ENCODE measurements at regions not wholly inside any gene's neighbourhood (a gene's known extent, or its start where the extent isn't known, plus 50 kb on each side); places are given as distances from the start of the nearest gene placed in this dataset.

- H3K9me3 ChIP-seq (ENCODE audit: insufficient read depth, low read depth, low read length), result no peaks in the 10 kb centered on the region
- H3K27ac ChIP-seq (ENCODE audit: low read depth, low read length), result no peak overlapping the region
- no peaks in the 10 kb centered on the region for H3K36me3 ChIP-seq (ENCODE audit: insufficient read depth, low read length)
- H3K4me1 ChIP-seq (ENCODE audit: insufficient read depth, low read length), result no peaks in the 10 kb centered on the region
- no peak overlapping the region for H3K9ac ChIP-seq (ENCODE audit: low read depth, low read length)
- H3K4me3 ChIP-seq (ENCODE audit: low read length), result no peak overlapping the region
- WGBS, result 93% methylated on average over 4 of the region's 4 CpGs
- H3K27me3 ChIP-seq (ENCODE audit: insufficient read depth, low read length), result no peaks in the 10 kb centered on the region
Observed at GRCh38 chr4:178963446-178964045, 1521.3 kb upstream of the AGA start.

DNA sequence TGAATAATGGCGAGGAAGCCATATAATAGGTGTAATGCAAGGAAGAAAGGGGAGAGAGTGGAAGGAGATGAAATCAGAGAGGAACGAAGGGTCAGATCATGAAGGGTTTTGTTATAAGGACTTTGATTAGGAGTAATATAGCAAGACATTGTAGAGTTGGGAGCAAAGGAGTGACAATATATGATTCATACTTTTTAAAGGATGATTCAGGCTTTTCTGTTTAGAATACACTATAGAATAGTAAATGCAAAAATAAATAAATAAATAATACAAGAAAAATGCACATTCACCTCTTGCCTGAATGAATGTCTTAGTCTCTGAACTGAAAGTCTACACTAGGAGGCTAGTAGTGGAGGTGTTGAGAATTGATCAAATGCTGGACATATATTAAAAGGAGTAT lies 1524.4 kb upstream of the AGA start:
- H3K4me1 ChIP-seq (ENCODE audit: insufficient read depth, low read length), result peaks cover 8% of the 10 kb centered on the region
- no peaks in the 10 kb centered on the region for H3K9me3 ChIP-seq (ENCODE audit: insufficient read depth, low read depth, low read length)
- no peak overlapping the region for H3K27ac ChIP-seq (ENCODE audit: low read depth, low read length)
- WGBS, result 94% methylated on average over 2 of the region's 2 CpGs
- H3K9ac ChIP-seq (ENCODE audit: low read depth, low read length), result no peak overlapping the region
- H3K27me3 ChIP-seq (ENCODE audit: insufficient read depth, low read length), result no peaks in the 10 kb centered on the region
- no peak overlapping the region for H3K4me3 ChIP-seq (ENCODE audit: low read length)
- no peaks in the 10 kb centered on the region for H3K36me3 ChIP-seq (ENCODE audit: insufficient read depth, low read length)

- Histone ChIP-seq H3K27ac (ENCODE audit: low read depth, low read length) (no peak overlapping the region), H3K9ac (ENCODE audit: low read depth, low read length) (no peak overlapping the region), H3K4me1 (ENCODE audit: insufficient read depth, low read length) (peaks cover 8% of the 10 kb centered on the region), H3K27me3 (ENCODE audit: insufficient read depth, low read length) (no peaks in the 10 kb centered on the region), H3K36me3 (ENCODE audit: insufficient read depth, low read length) (no peaks in the 10 kb centered on the region), H3K4me3 (ENCODE audit: low read length) (no peak overlapping the region), H3K9me3 (ENCODE audit: insufficient read depth, low read depth, low read length) (no peaks in the 10 kb centered on the region)
- WGBS, result 89% methylated on average over 3 of the region's 3 CpGs
Observed at GRCh38 chr4:178970433-178971140, 1528.3 kb upstream of the AGA start.

DNA sequence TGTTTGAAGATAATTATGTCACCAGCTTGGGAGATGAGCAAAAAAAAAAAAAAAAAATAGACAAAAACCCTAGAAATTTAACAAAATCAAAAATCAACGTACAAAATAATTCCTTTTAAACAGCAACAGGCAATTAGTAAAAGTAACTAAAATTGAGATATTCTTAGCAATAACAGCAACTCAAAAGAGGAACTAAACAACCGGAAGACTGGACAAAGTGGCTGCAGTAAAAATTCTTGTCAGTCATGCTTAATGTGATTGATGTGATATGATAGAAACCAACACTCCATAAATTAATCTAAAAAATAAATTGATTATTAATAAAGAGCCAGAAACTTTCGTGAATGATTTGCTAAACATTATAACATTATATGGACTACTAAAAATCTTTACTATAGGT lies 1534.6 kb upstream of the AGA start:
- no CpG with 5 or more reads among the region's 3 CpGs for WGBS
- Histone ChIP-seq H3K27me3 (ENCODE audit: insufficient read depth, low read length) (no peaks in the 10 kb centered on the region), H3K9me3 (ENCODE audit: insufficient read depth, low read depth, low read length) (no peaks in the 10 kb centered on the region)

GRCh38 chr4:178993306-178993705 lies 1551.1 kb upstream of the AGA start:
- H3K9ac ChIP-seq (ENCODE audit: low read depth, low read length), result no peak overlapping the region
- no peaks in the 10 kb centered on the region for H3K27me3 ChIP-seq (ENCODE audit: insufficient read depth, low read length)
- WGBS, result 95% methylated on average over 4 of the region's 4 CpGs
- H3K27ac ChIP-seq (ENCODE audit: low read depth, low read length), result no peak overlapping the region
- no peaks in the 10 kb centered on the region for H3K36me3 ChIP-seq (ENCODE audit: insufficient read depth, low read length)
- no peaks in the 10 kb centered on the region for H3K9me3 ChIP-seq (ENCODE audit: insufficient read depth, low read depth, low read length)
- no peak overlapping the region for H3K4me3 ChIP-seq (ENCODE audit: low read length)
- no peaks in the 10 kb centered on the region for H3K4me1 ChIP-seq (ENCODE audit: insufficient read depth, low read length)

More for the DNA sequence above, 1534.6 kb upstream of the AGA start:
- H3K4me1 ChIP-seq (ENCODE audit: insufficient read depth, low read length), result no peaks in the 10 kb centered on the region
- no peaks in the 10 kb centered on the region for H3K36me3 ChIP-seq (ENCODE audit: insufficient read depth, low read length)
- H3K9ac ChIP-seq (ENCODE audit: low read depth, low read length), result no peak overlapping the region
- no peak overlapping the region for H3K27ac ChIP-seq (ENCODE audit: low read depth, low read length)
- H3K4me3 ChIP-seq (ENCODE audit: low read length), result no peak overlapping the region

- Histone ChIP-seq H3K4me1 (ENCODE audit: insufficient read depth, low read length) (no peaks in the 10 kb centered on the region; the same call in 1 of the 2 replicates), H3K9me3 (ENCODE audit: insufficient read depth, low read depth, low read length) (no peaks in the 10 kb centered on the region), H3K27ac (ENCODE audit: low read depth, low read length) (no peak overlapping the region), H3K27me3 (ENCODE audit: insufficient read depth, low read length) (no peaks in the 10 kb centered on the region), H3K4me3 (ENCODE audit: low read length) (no peak overlapping the region), H3K36me3 (ENCODE audit: insufficient read depth, low read length) (no peaks in the 10 kb centered on the region), H3K9ac (ENCODE audit: low read depth, low read length) (no peak overlapping the region)
- 90% methylated on average over 1 of the region's 1 CpG for WGBS
Observed at GRCh38 chr4:179001918-179002317, 1559.7 kb upstream of the AGA start.

- Histone ChIP-seq H3K27me3 (ENCODE audit: insufficient read depth, low read length) (no peaks in the 10 kb centered on the region), H3K4me3 (ENCODE audit: low read length) (no peak overlapping the region), H3K27ac (ENCODE audit: low read depth, low read length) (no peak overlapping the region), H3K9ac (ENCODE audit: low read depth, low read length) (no peak overlapping the region), H3K36me3 (ENCODE audit: insufficient read depth, low read length) (no peaks in the 10 kb centered on the region), H3K4me1 (ENCODE audit: insufficient read depth, low read length) (peaks cover 9% of the 10 kb centered on the region; the same call in 1 of the 2 replicates), H3K9me3 (ENCODE audit: insufficient read depth, low read depth, low read length) (no peaks in the 10 kb centered on the region)
Observed at GRCh38 chr4:179007755-179008154, 1565.5 kb upstream of the AGA start.

GRCh38 chr4:179017581-179017980 lies 1575.3 kb upstream of the AGA start:
- Histone ChIP-seq H3K9me3 (ENCODE audit: insufficient read depth, low read depth, low read length) (no peaks in the 10 kb centered on the region), H3K27me3 (ENCODE audit: insufficient read depth, low read length) (no peaks in the 10 kb centered on the region), H3K9ac (ENCODE audit: low read depth, low read length) (no peak overlapping the region), H3K4me1 (ENCODE audit: insufficient read depth, low read length) (0 out of 2 replicates have a peak, but pooled peaks cover under 1% of the 10 kb centered on the region), H3K27ac (ENCODE audit: low read depth, low read length) (no peak overlapping the region), H3K36me3 (ENCODE audit: insufficient read depth, low read length) (no peaks in the 10 kb centered on the region), H3K4me3 (ENCODE audit: low read length) (no peak overlapping the region)
- 94% methylated on average over 8 of the region's 8 CpGs for WGBS

DNA sequence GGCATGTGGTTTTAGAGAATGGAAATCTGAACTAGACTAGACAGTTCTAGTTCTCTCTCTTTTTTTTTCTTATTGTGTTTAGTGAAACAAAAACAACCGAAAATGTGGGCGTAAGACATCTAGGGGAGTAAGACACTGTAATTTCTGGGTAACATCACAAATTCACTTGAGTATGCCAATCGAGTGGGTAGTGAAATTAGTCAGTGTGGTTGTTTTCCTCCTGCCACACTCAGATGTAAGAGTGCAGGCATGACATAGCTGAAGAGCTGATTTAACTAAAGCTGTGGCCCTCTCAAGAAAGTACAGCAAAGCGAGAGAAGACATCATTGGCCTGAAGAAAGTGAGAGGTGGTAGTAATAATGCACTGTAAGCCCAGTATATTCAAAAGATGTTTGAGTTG lies 1585.3 kb upstream of the AGA start:
- Histone ChIP-seq H3K9me3 (ENCODE audit: insufficient read depth, low read depth, low read length) (no peaks in the 10 kb centered on the region), H3K4me3 (ENCODE audit: low read length) (no peak overlapping the region), H3K9ac (ENCODE audit: low read depth, low read length) (no peak overlapping the region), H3K27ac (ENCODE audit: low read depth, low read length) (no peak overlapping the region), H3K36me3 (ENCODE audit: insufficient read depth, low read length) (no peaks in the 10 kb centered on the region), H3K4me1 (ENCODE audit: insufficient read depth, low read length) (peaks cover 4% of the 10 kb centered on the region; the same call in 1 of the 2 replicates), H3K27me3 (ENCODE audit: insufficient read depth, low read length) (no peaks in the 10 kb centered on the region)
- 92% methylated on average over 4 of the region's 4 CpGs for WGBS

- H3K36me3 ChIP-seq (ENCODE audit: insufficient read depth, low read length), result no peaks in the 10 kb centered on the region
- no peak overlapping the region for H3K4me3 ChIP-seq (ENCODE audit: low read length)
- WGBS, result 96% methylated on average over 2 of the region's 2 CpGs
- H3K9me3 ChIP-seq (ENCODE audit: insufficient read depth, low read depth, low read length), result no peaks in the 10 kb centered on the region
- H3K9ac ChIP-seq (ENCODE audit: low read depth, low read length), result no peak overlapping the region
- H3K4me1 ChIP-seq (ENCODE audit: insufficient read depth, low read length), result peaks cover 3% of the 10 kb centered on the region; the same call in 1 of the 2 replicates
- H3K27ac ChIP-seq (ENCODE audit: low read depth, low read length), result no peak overlapping the region
- no peaks in the 10 kb centered on the region for H3K27me3 ChIP-seq (ENCODE audit: insufficient read depth, low read length)
Observed at GRCh38 chr4:179028321-179028720, 1586.1 kb upstream of the AGA start.

- no peaks in the 10 kb centered on the region for H3K36me3 ChIP-seq (ENCODE audit: insufficient read depth, low read length)
- no peaks in the 10 kb centered on the region for H3K4me1 ChIP-seq (ENCODE audit: insufficient read depth, low read length)
- 93% methylated on average over 1 of the region's 1 CpG for WGBS
- H3K27me3 ChIP-seq (ENCODE audit: insufficient read depth, low read length), result no peaks in the 10 kb centered on the region
- H3K9ac ChIP-seq (ENCODE audit: low read depth, low read length), result no peak overlapping the region
- no peaks in the 10 kb centered on the region for H3K9me3 ChIP-seq (ENCODE audit: insufficient read depth, low read depth, low read length)
- H3K27ac ChIP-seq (ENCODE audit: low read depth, low read length), result no peak overlapping the region
- no peak overlapping the region for H3K4me3 ChIP-seq (ENCODE audit: low read length)
Observed at GRCh38 chr4:179029683-179030082, 1587.4 kb upstream of the AGA start.

All from HUES64 (cell line).